K562 (cell line): ENCODE measurements at regions not wholly inside any gene's neighbourhood (a gene's known extent, or its start where the extent isn't known, plus 50 kb on each side); places are given as distances from the start of the nearest gene placed in this dataset.

Experiments used
- ATAC-seq: fragments of 200-7000 bp; cut with Tn5 transposase; 3 replicates; pipeline ENCODE4 v1.9.1; 2020; ENCODE audit warnings: moderate library complexity
- BruUV-seq: library from RNA; stranded (reverse); fragments of 400-500 nt; replicated peaks from 2 replicates; lab custom pipeline; 2021; lab: Mats Ljungman, UMichigan
- CTCF ChIA-PET: fragments of 300-600 bp; formaldehyde crosslinking; extraction: SDS; loops from one replicate; lab custom pipeline; 2021; ENCODE audit warnings: low intra/inter-chr PET ratio; lab: Yijun Ruan, JAX
- POLR2A ChIA-PET: fragments of 300-600, 350-650 bp; sonication (Branson Sonifier 250); formaldehyde crosslinking; extraction: SDS; loops from one replicate; lab custom pipeline; 2021; ENCODE audit warnings: antibody characterized with exemption, inconsistent platforms; lab: Yijun Ruan, JAX
- DNase-seq, 4 experiments: peaks; one replicate each; pipeline versions ENCODE4 v3.0.0 to v3.0.0-alpha.2; 2011 to 2018; ENCODE audit warnings: low spot score in 3 of 4, mixed read lengths in 3 of 4; ENCODE audit errors: extremely low read depth in 1 of 4
- FAIRE-seq: peaks from 2 replicates; lab custom pipeline; 2011; peaks lifted over from hg19 to GRCh38; lab: Jason Lieb, UNC
- H2AFZ ChIP-seq: 2 replicates; pipeline ENCODE4 v1.6.0; 2011; ENCODE audit warnings: low read depth, low read length, control low read depth, inconsistent platforms
- H3K27ac ChIP-seq: fragments of 200-600 bp; 3 replicates; pipeline ENCODE4 v1.8.0; 2011; ENCODE audit warnings: low read depth, mild to moderate bottlenecking, control low read depth, inconsistent platforms, low read length, moderate library complexity, mixed read lengths; ENCODE audit errors: extremely low read depth
- H3K27me3 ChIP-seq, 2 experiments: fragments of 300-600 bp in 1 of 2; 2 replicates in 1 of 2; 3 replicates in 1 of 2; pipeline versions ENCODE4 v1.6.0 to v1.8.0; 2011; ENCODE audit warnings: inconsistent platforms in 2 of 2, low read length in 2 of 2, mild to moderate bottlenecking in 1 of 2, mixed read lengths in 1 of 2, moderate library complexity in 1 of 2; ENCODE audit not compliant: control insufficient read depth in 2 of 2, insufficient read depth in 2 of 2
- H3K36me3 ChIP-seq: fragments of 300-600 bp; 3 replicates; pipeline ENCODE4 v1.8.0; 2011; ENCODE audit warnings: mild to moderate bottlenecking, low read length, inconsistent platforms; ENCODE audit not compliant: control insufficient read depth, insufficient read depth
- H3K4me1 ChIP-seq, 2 experiments: fragments of 200-600 bp in 1 of 2; replicated peaks in 1 of 2; 2 replicates in 1 of 2; 3 replicates in 1 of 2; pipeline versions ENCODE4 v1.5.1 to v1.8.0; 2011; ENCODE audit warnings: inconsistent platforms in 2 of 2, low read length in 2 of 2, mild to moderate bottlenecking in 1 of 2, mixed read lengths in 1 of 2, moderate library complexity in 1 of 2; ENCODE audit not compliant: control insufficient read depth in 2 of 2, insufficient read depth in 2 of 2
- H3K4me2 ChIP-seq: 2 replicates; pipeline ENCODE4 v1.6.1; 2011; ENCODE audit warnings: low read length, control low read depth, inconsistent platforms, mixed read lengths; ENCODE audit not compliant: insufficient read depth
- H3K4me3 ChIP-seq: fragments of 200-600 bp; sonication (generic), shearing (Covaris generic); 2 replicates; pipeline ENCODE4 v1.5.1; 2016; ENCODE audit warnings: control low read depth, inconsistent platforms
- H3K79me2 ChIP-seq: fragments of 200-600 bp; 3 replicates; pipeline ENCODE4 v1.8.0; 2011; ENCODE audit warnings: low read length, inconsistent platforms; ENCODE audit not compliant: control insufficient read depth, insufficient read depth
- H3K9ac ChIP-seq, 2 experiments: 2 replicates each; pipeline versions ENCODE4 v1.6.0 to v1.6.1; 2011; ENCODE audit warnings: low read depth in 2 of 2, low read length in 2 of 2, control low read depth in 1 of 2, inconsistent platforms in 1 of 2, mild to moderate bottlenecking in 1 of 2, mixed read lengths in 1 of 2; ENCODE audit not compliant: insufficient read depth in 1 of 2
- H3K9me1 ChIP-seq: one replicate; pipeline ENCODE4 v1.6.0; 2011; ENCODE audit warnings: inconsistent platforms, mild to moderate bottlenecking, low read length, moderate library complexity; ENCODE audit not compliant: control insufficient read depth, insufficient read depth
- H3K9me3 ChIP-seq: replicated peaks from 2 replicates; pipeline ENCODE4 v1.5.1; 2011; ENCODE audit warnings: low read depth, low read length, inconsistent platforms; ENCODE audit not compliant: control insufficient read depth, insufficient read depth
- H4K20me1 ChIP-seq: replicated peaks from 2 replicates; pipeline ENCODE4 v1.6.1; 2011; ENCODE audit warnings: low read length, inconsistent platforms, mixed read lengths; ENCODE audit not compliant: control insufficient read depth, insufficient read depth
- ARNT ChIP-seq, 2 experiments: fragments of 450-650 bp; IDR thresholded peaks; 2 replicates each; pipeline ENCODE4 v1.6.1; 2016; ENCODE audit warnings: mild to moderate bottlenecking in 1 of 2
- CHAMP1 ChIP-seq: fragments of 450-650 bp; IDR thresholded peaks from 2 replicates; pipeline ENCODE4 v1.6.1; 2016; ENCODE audit warnings: mild to moderate bottlenecking
- GATA2 ChIP-seq: sonication (generic); formaldehyde crosslinking; IDR thresholded peaks from 2 replicates; pipeline ENCODE4 v1.4.0; 2020; ENCODE audit warnings: mild to moderate bottlenecking, missing genetic modification reagents
- HMGN3 ChIP-seq: IDR thresholded peaks from 2 replicates; pipeline ENCODE4 v1.6.1; 2011; ENCODE audit warnings: borderline replicate concordance, low read depth, mild to moderate bottlenecking, mixed read lengths, low read length; ENCODE audit not compliant: insufficient read length; ENCODE audit errors: extremely low read depth
- TRIM24 ChIP-seq, 2 experiments: fragments of 450-650 bp; IDR thresholded peaks; 2 replicates each; pipeline ENCODE4 v1.6.1; 2016
- ZBTB49 ChIP-seq: sonication (generic); formaldehyde crosslinking; IDR thresholded peaks from 2 replicates; pipeline ENCODE4 v1.8.0; 2022; ENCODE audit warnings: missing genetic modification reagents, mild to moderate bottlenecking, borderline replicate concordance
- whole genome bisulfite sequencing: fragments of 100-300 bp; shearing (Covaris generic); methylation state at CpG from one replicate; pipeline ENCODE4 v1.1.6; 2016; ENCODE audit warnings: low coverage, mixed read lengths; ENCODE audit not compliant: insufficient coverage; ENCODE audit errors: missing lambda C conversion rate; 5-methylcytosine and 5-hydroxymethylcytosine counted together
- in situ Hi-C: fragments of 300-500 bp; cut with MboI; formaldehyde crosslinking; loops from 4 replicates; pipeline ENCODE4 v1.15.0; 2018; ENCODE audit warnings: inconsistent platforms, mixed read lengths
- intact Hi-C: fragments of 100-400 bp; cut with micrococcal nuclease; formaldehyde crosslinking; loops from 2 replicates; pipeline ENCODE4 v1.14.2; 2022
- TF ChIP-seq, protein P1 (sequence below): conservative IDR thresholded peaks from 2 replicates; pipeline ENCODE4 v1.6.1; 2011; ENCODE audit warnings: low read depth, mild to moderate bottlenecking, low read length; ENCODE audit not compliant: control insufficient read depth

- no peaks in the 10 kb centered on the region for H3K4me1 ChIP-seq
- TF ChIP-seq ZBTB49 (CRISPR knock-in tag), result no peak
- no peak for TF ChIP-seq GATA2 (CRISPR knock-in tag)
- no peak for TF ChIP-seq HMGN3
- H3K27ac ChIP-seq, result no peak overlapping the region
- no peak for FAIRE-seq
- H3K9me1 ChIP-seq, result no peaks in the 10 kb centered on the region
- H3K4me3 ChIP-seq, result no peak overlapping the region
- intact Hi-C loops (no loop called here), in situ Hi-C loops (no loop called here)
- H3K9ac ChIP-seq, result no peak overlapping the region
- no peak overlapping the region for H3K4me2 ChIP-seq
- WGBS, result 0% methylated on average over 3 of the region's 3 CpGs
- no peaks in the 10 kb centered on the region for H3K36me3 ChIP-seq
- H2AFZ ChIP-seq, result no peak overlapping the region
- H3K27me3 ChIP-seq, result no peaks in the 10 kb centered on the region
- no peaks in the 10 kb centered on the region for H4K20me1 ChIP-seq
- H3K79me2 ChIP-seq, result no peaks in the 10 kb centered on the region
- no peaks in the 10 kb centered on the region for H3K9me3 ChIP-seq
- CTCF ChIA-PET, result no interaction called here
- DNase-seq, result no peak
- BruUV-seq, result no TSS peak
- POLR2A ChIA-PET, result no interaction called here
- no peak for ATAC-seq
These were observed 822.2 kb downstream of the MRPL39 start for GRCh38 chr21:24785033-24785432.

GRCh38 chr21:24781146-24781545 lies 826.1 kb downstream of the MRPL39 start:
- WGBS, result 3% methylated on average over 2 of the region's 2 CpGs
- H3K4me1 ChIP-seq, result no peaks in the 10 kb centered on the region
- no peak overlapping the region for H2AFZ ChIP-seq
- no peaks in the 10 kb centered on the region for H3K9me1 ChIP-seq
- DNase-seq (no peak), FAIRE-seq (no peak), ATAC-seq (no peak)
- CTCF ChIA-PET, result no interaction called here
- in situ Hi-C loops (no loop called here), intact Hi-C loops (no loop called here)
- H3K27ac ChIP-seq, result no peak overlapping the region
- BruUV-seq, result no TSS peak
- no peak overlapping the region for H3K4me2 ChIP-seq
- no peak overlapping the region for H3K9ac ChIP-seq
- no peaks in the 10 kb centered on the region for H3K36me3 ChIP-seq
- H3K9me3 ChIP-seq, result peaks cover 2% of the 10 kb centered on the region; the same call in 1 of the 2 replicates
- H3K4me3 ChIP-seq, result no peak overlapping the region
- H4K20me1 ChIP-seq, result no peaks in the 10 kb centered on the region
- no peaks in the 10 kb centered on the region for H3K79me2 ChIP-seq
- POLR2A ChIA-PET, result no interaction called here
- no peaks in the 10 kb centered on the region for H3K27me3 ChIP-seq
- TF ChIP-seq CHAMP1 (no peak), TRIM24 (IDR thresholded peaks at IDR 0.05) (no peak), ARNT (IDR thresholded peaks at IDR 0.05) (no peak)
- TF ChIP-seq, protein P1, sequence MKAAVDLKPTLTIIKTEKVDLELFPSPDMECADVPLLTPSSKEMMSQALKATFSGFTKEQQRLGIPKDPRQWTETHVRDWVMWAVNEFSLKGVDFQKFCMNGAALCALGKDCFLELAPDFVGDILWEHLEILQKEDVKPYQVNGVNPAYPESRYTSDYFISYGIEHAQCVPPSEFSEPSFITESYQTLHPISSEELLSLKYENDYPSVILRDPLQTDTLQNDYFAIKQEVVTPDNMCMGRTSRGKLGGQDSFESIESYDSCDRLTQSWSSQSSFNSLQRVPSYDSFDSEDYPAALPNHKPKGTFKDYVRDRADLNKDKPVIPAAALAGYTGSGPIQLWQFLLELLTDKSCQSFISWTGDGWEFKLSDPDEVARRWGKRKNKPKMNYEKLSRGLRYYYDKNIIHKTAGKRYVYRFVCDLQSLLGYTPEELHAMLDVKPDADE, result no peak
